Lung (tissue), 11 donors: ENCODE measurements at regions not wholly inside any gene's neighbourhood (a gene's known extent, or its start where the extent isn't known, plus 50 kb on each side); places are given as distances from the start of the nearest gene placed in this dataset.

ENCODE experiments used
- ATAC-seq: fragments of 200-7000 bp; cut with Tn5 transposase; one replicate; pipeline ENCODE4 v1.9.1; 2020; ENCODE audit warnings: moderate number of reproducible peaks; ENCODE audit not compliant: insufficient read depth, low FRiP score
- DNase-seq, 3 donors: peaks; one replicate each; pipeline ENCODE4 v3.0.0-alpha.2; 2013 to 2017
- H3K27ac ChIP-seq, 2 donors: one replicate each; pipeline ENCODE4 v1.5.1; 2013; ENCODE audit warnings: mild to moderate bottlenecking in 2 of 2, moderate library complexity in 2 of 2, control low read depth in 1 of 2, inconsistent platforms in 1 of 2, low read depth in 1 of 2, low read length in 1 of 2
- H3K27me3 ChIP-seq, 3 donors: one replicate each; pipeline ENCODE4 v1.5.1; 2013; ENCODE audit warnings: low read length in 2 of 3; ENCODE audit not compliant: control insufficient read depth in 3 of 3, insufficient read depth in 3 of 3
- H3K36me3 ChIP-seq, 4 donors: one replicate each; pipeline ENCODE4 v1.5.1; 2013; ENCODE audit warnings: low read length in 4 of 4, mild to moderate bottlenecking in 1 of 4, moderate library complexity in 1 of 4; ENCODE audit not compliant: control insufficient read depth in 4 of 4, insufficient read depth in 4 of 4
- H3K4me1 ChIP-seq, 5 donors: one replicate each; pipeline ENCODE4 v1.5.1; 2013; ENCODE audit warnings: low read length in 5 of 5, mild to moderate bottlenecking in 2 of 5, moderate library complexity in 1 of 5; ENCODE audit not compliant: control insufficient read depth in 5 of 5, insufficient read depth in 5 of 5
- H3K4me3 ChIP-seq: one replicate; pipeline ENCODE4 v1.5.1; 2013; ENCODE audit warnings: mild to moderate bottlenecking, control low read depth, moderate library complexity
- H3K9ac ChIP-seq, 2 donors: one replicate each; pipeline ENCODE4 v1.5.1; 2013; ENCODE audit warnings: low read length in 2 of 2, control low read depth in 1 of 2; ENCODE audit not compliant: insufficient read depth in 1 of 2
- H3K9me3 ChIP-seq, 4 donors: one replicate each; pipeline ENCODE4 v1.5.1; 2013; ENCODE audit warnings: low read length in 3 of 4, mild to moderate bottlenecking in 1 of 4, moderate library complexity in 1 of 4; ENCODE audit not compliant: control insufficient read depth in 4 of 4, insufficient read depth in 3 of 4
- WGBS, 2 donors: extraction: QIAGEN DNeasy Blood & Tissue Kit; methylation state at CpG; one replicate each; pipeline ENCODE4 v1.1.7; 2013; 5-methylcytosine and 5-hydroxymethylcytosine counted together
- TF ChIP-seq, protein P1 (sequence below): IDR thresholded peaks from 2 replicates; pipeline ENCODE4 v1.5.1; 2012; ENCODE audit warnings: mild to moderate bottlenecking; ENCODE audit errors: control extremely low read depth, extremely low read depth
- donor health status: control.
- donor health status: control.
- donor health status: Bipolar disorder and iron deficiency.
- donor health status: healthy.
- donor health status: DM: yes; HTN: yes; CAD: no.

DNA sequence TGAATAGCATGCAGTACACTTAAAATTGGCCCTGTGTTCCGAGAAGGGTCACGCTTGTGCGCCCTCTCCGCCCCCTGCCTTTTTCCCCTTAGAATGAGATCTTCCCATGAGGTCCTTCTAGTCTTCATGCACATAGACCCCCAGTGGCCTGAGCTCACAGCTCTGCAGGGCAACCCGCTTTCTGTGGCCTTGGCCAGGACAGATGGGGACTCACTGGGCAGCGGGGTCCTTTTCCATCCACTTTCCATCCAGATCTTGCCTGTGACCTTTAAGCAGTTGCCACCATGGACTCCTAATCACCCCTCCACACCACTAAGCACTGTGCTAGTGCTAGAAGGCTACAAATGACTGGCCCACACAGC lies 244.4 kb downstream of the UACA start:
- Histone ChIP-seq H3K27ac (no peak overlapping the region), H3K9ac (no peak overlapping the region), H3K9me3 (peaks cover 0 to 2% (median 0%) of the 10 kb centered on the region in 4 donors), H3K4me3 (no peak overlapping the region), H3K27me3 (no peaks in the 10 kb centered on the region), H3K36me3 (no peaks in the 10 kb centered on the region), H3K4me1 (peaks cover 0 to 4% (median 0%) of the 10 kb centered on the region in 5 donors)
- TF ChIP-seq, protein P1, sequence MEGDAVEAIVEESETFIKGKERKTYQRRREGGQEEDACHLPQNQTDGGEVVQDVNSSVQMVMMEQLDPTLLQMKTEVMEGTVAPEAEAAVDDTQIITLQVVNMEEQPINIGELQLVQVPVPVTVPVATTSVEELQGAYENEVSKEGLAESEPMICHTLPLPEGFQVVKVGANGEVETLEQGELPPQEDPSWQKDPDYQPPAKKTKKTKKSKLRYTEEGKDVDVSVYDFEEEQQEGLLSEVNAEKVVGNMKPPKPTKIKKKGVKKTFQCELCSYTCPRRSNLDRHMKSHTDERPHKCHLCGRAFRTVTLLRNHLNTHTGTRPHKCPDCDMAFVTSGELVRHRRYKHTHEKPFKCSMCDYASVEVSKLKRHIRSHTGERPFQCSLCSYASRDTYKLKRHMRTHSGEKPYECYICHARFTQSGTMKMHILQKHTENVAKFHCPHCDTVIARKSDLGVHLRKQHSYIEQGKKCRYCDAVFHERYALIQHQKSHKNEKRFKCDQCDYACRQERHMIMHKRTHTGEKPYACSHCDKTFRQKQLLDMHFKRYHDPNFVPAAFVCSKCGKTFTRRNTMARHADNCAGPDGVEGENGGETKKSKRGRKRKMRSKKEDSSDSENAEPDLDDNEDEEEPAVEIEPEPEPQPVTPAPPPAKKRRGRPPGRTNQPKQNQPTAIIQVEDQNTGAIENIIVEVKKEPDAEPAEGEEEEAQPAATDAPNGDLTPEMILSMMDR = no peak
- WGBS, 2 donors = 93 to 97% methylated on average over 6 of the region's 6 CpGs
- ATAC-seq (no peak), DNase-seq (no peak)

DNA sequence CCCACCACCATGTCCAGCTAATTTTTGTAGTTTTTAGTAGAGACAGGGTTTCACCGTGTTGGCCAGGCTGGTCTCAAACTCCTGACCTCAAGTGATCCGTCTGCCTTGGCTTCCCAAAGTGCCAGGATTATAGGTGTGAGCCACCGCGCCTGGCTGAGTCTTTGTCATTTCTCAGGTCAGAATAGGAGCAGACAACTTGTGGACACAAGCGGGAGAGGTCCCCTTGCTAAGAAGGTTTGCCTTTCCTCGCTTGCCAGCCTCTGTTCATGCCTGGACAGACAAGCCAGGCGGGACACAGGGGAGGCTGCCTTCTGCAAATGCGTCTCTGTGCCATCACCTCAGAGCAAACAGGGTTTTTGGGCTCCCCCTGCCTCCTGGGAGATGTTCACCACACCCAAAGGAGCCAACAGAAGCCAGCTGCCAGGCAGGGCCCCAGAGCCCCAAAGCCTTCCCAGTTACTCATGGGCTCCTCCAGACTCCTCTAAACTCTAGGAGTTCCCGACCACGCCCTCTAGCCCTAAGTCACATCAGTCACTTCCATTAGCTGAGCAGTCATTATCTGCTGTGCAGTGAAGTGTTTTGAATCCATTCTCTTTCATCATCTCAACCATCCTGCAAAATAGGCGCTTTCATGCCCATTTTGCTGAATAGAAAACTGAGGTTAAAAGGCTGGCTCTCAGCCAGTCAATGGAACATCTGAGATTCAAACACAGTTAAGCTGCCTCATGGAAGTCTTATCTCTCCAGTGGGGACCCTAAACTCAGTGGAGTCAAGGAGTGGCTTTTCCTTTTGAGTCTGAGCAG lies 245.0 kb downstream of the UACA start:
- WGBS, 2 donors = 92 to 95% methylated on average over 11 of the region's 11 CpGs

DNA sequence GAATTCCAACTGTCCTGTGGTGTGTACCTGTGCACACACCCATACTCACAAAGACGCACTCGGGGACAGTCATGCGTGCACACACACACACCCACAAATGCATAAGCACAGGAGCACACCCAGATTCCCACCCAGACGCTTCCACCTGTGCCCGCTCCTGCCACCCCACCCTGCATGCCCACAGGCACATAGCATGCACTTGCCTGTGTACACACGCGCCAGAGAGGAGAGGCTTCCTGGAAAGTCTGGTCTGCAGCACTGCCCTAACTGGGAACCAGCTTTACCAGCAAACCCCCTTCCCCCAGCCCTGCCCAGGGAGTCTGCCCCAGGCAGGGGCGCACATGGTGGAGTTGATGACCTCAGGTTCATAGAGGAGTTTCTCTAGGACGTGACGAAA lies 246.2 kb downstream of the UACA start:
- ATAC-seq = no peak
- Histone ChIP-seq H3K27me3 (no peaks in the 10 kb centered on the region), H3K27ac (no peak overlapping the region), H3K4me1 (peaks cover 0 to 5% (median 0%) of the 10 kb centered on the region in 5 donors), H3K9me3 (peaks cover 0 to 4% (median 0%) of the 10 kb centered on the region in 4 donors), H3K4me3 (no peak overlapping the region), H3K9ac (no peak overlapping the region), H3K36me3 (no peaks in the 10 kb centered on the region)
- peak in 2 of 3 donors; percentile 46 to 49 for DNase-seq
- TF ChIP-seq, protein P1 = no peak
- WGBS, 2 donors = 82 to 85% methylated on average over 10 of the region's 10 CpGs

More for the DNA sequence above, 245.0 kb downstream of the UACA start:
- no peak overlapping the region for H3K9ac ChIP-seq
- ATAC-seq (no peak), DNase-seq (no peak)
- no peak overlapping the region for H3K27ac ChIP-seq
- TF ChIP-seq, protein P1 = no peak
- H3K4me1 ChIP-seq = peaks cover 0 to 4% (median 0%) of the 10 kb centered on the region in 5 donors
- no peaks in the 10 kb centered on the region for H3K36me3 ChIP-seq
- no peaks in the 10 kb centered on the region for H3K27me3 ChIP-seq
- peaks cover 0 to 2% (median 0%) of the 10 kb centered on the region in 4 donors for H3K9me3 ChIP-seq
- H3K4me3 ChIP-seq = no peak overlapping the region
